Natural killer cell (primary cell): ENCODE measurements at regions not wholly inside any gene's neighbourhood (a gene's known extent, or its start where the extent isn't known, plus 50 kb on each side); places are given as distances from the start of the nearest gene placed in this dataset.

Source experiments
- ATAC-seq, 3 donors: fragments of 150-1000 bp in 2 of 3; fragments of 200-7000 bp in 1 of 3; cut with Tn5 transposase; 1 replicate in 1 of 3; 2 replicates in 2 of 3; pipeline ENCODE4 v1.10.0; 2021; ENCODE audit warnings: mild to moderate bottlenecking in 2 of 3, moderate library complexity in 2 of 3
- DNase-seq, 2 donors: peaks; one replicate each; pipeline versions ENCODE4 v3.0.0 to v3.0.0-alpha.2; 2013 to 2021; ENCODE audit warnings: mixed read lengths in 1 of 2
- H3K27ac ChIP-seq: one replicate; pipeline ENCODE4 v1.5.1; 2013; ENCODE audit warnings: mild to moderate bottlenecking, low read length
- H3K27me3 ChIP-seq: one replicate; pipeline ENCODE4 v1.6.1; 2013; ENCODE audit warnings: low read length; ENCODE audit not compliant: control insufficient read depth, insufficient read depth
- H3K36me3 ChIP-seq: one replicate; pipeline ENCODE4 v1.6.1; 2013; ENCODE audit warnings: low read length; ENCODE audit not compliant: control insufficient read depth, insufficient read depth
- H3K4me1 ChIP-seq: one replicate; pipeline ENCODE4 v1.6.1; 2013; ENCODE audit warnings: low read length; ENCODE audit not compliant: control insufficient read depth, insufficient read depth
- H3K4me3 ChIP-seq: one replicate; pipeline ENCODE4 v1.5.1; 2013; ENCODE audit warnings: low read length
- H3K9me3 ChIP-seq: one replicate; pipeline ENCODE4 v1.6.1; 2013; ENCODE audit warnings: low read length; ENCODE audit not compliant: control insufficient read depth, insufficient read depth
- H3K27ac Mint-ChIP-seq, 2 donors: one replicate each; pipeline ENCODE4 v1.8.0; 2022; ENCODE audit warnings: mild to moderate bottlenecking in 2 of 2, mixed read lengths in 2 of 2, moderate library complexity in 1 of 2
- H3K27me3 Mint-ChIP-seq, 2 donors: one replicate each; pipeline ENCODE4 v1.8.0; 2022; ENCODE audit warnings: low read depth in 2 of 2, mixed read lengths in 2 of 2
- H3K36me3 Mint-ChIP-seq: one replicate; pipeline ENCODE4 v1.8.0; 2022; ENCODE audit warnings: mixed read lengths
- H3K4me1 Mint-ChIP-seq, 2 donors: one replicate each; pipeline ENCODE4 v1.8.0; 2022; ENCODE audit warnings: mixed read lengths in 2 of 2
- H3K4me3 Mint-ChIP-seq: one replicate; pipeline ENCODE4 v1.8.0; 2022; ENCODE audit warnings: mild to moderate bottlenecking, moderate library complexity, mixed read lengths
- H3K9me3 Mint-ChIP-seq, 2 donors: one replicate each; pipeline ENCODE4 v1.8.0; 2022; ENCODE audit warnings: mixed read lengths in 2 of 2
- CTCF ChIP-seq: fragments of 200-600 bp; IDR thresholded peaks from one replicate; pipeline ENCODE4 v1.8.0; 2022; ENCODE audit warnings: antibody characterized with exemption
- WGBS: methylation state at CpG from one replicate; pipeline ENCODE4 v1.1.7; 2013; ENCODE audit warnings: missing lambda C conversion rate; ENCODE audit not compliant: insufficient coverage; 5-methylcytosine and 5-hydroxymethylcytosine counted together
- intact Hi-C: fragments of 100-400 bp; cut with micrococcal nuclease; formaldehyde crosslinking; loops from one replicate; pipeline ENCODE4 v1.14.2; 2022

DNA sequence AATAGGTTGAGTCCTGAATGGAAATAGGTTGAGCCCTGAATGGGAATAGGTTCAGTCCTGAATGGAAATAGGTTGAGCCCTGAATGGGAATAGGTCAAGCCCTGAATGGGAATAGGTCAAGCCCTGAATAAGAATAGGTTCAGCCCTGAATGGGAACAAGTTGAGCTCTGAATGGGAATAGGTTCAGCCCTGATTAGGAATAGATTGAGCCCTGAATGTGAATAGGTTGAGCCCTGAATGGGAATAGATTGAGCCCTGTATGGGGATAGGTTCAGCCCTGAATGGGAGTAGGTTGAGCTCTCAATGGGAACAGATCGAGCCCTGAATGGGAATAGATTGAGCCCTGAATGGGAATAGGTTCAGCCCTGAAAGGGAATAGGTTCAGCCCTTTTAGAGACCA lies 590.8 kb upstream of the ADAMTS16 start:
- H3K36me3 ChIP-seq, result no peaks in the 10 kb centered on the region
- H3K27ac ChIP-seq, result no peak overlapping the region
- peaks cover 10 to 11% of the 10 kb centered on the region in 2 donors for H3K9me3 Mint-ChIP-seq
- H3K27me3 ChIP-seq, result no peaks in the 10 kb centered on the region
- no peak for TF ChIP-seq CTCF
- no peak overlapping the region for H3K4me3 Mint-ChIP-seq
- H3K4me1 ChIP-seq, result no peaks in the 10 kb centered on the region
- WGBS, result 68% methylated on average over 1 of the region's 1 CpG
- intact Hi-C loops, result no loop called here
- H3K27ac Mint-ChIP-seq, result no peak overlapping the region
- H3K4me3 ChIP-seq, result no peak overlapping the region
- no peaks in the 10 kb centered on the region for H3K4me1 Mint-ChIP-seq
- ATAC-seq (no peak), DNase-seq (no peak)
- H3K27me3 Mint-ChIP-seq, result no peaks in the 10 kb centered on the region
- no peaks in the 10 kb centered on the region for H3K9me3 ChIP-seq
- H3K36me3 Mint-ChIP-seq, result no peaks in the 10 kb centered on the region

DNA sequence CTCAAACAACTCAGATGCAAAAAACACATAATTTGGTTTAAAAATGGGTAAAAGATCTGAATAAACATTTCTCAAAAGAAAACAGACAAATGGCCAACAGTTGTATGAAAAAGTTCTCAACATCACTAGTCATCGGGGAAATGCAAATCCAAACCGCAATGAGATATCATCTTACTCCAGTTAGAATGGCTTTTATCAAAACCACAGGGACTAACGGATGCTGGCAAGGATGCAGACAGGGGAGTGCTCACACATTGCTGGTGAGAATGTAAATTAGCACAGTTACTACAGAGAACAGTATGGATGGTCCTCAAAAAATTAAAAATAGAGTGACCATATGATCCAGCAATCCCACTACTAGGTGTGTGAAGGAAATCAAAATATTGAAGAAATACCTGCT lies 589.1 kb upstream of the ADAMTS16 start:
- DNase-seq, result no peak

DNA sequence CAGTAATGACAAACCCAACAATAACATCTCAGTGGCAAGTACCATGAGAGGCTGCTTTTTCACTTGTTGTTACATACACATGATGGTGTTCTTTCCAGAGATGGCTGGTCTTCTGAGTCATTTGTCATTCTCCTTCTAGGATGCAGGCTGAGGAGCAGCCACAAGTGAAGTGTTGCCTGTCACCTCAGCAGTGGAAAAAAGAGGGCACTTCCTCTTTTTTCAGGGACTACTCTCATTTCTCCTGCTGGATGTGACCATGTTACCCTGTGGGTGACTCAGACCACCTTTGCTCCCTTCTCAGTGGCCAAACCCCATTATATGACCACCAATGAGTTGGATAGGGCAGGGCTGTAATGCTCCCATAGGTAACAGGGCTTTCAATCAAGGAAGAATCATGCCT lies 587.0 kb upstream of the ADAMTS16 start:
- Mint-ChIP-seq H3K9me3 (peaks cover 9 to 15% of the 10 kb centered on the region in 2 donors), H3K27me3 (no peaks in the 10 kb centered on the region), H3K27ac (no peak overlapping the region), H3K36me3 (no peaks in the 10 kb centered on the region), H3K4me1 (no peaks in the 10 kb centered on the region), H3K4me3 (no peak overlapping the region)
- no peak overlapping the region for H3K4me3 ChIP-seq
- H3K9me3 ChIP-seq, result no peaks in the 10 kb centered on the region
- TF ChIP-seq CTCF, result no peak
- no peak overlapping the region for H3K27ac ChIP-seq
- ATAC-seq (no peak), DNase-seq (no peak)
- H3K36me3 ChIP-seq, result no peaks in the 10 kb centered on the region
- H3K4me1 ChIP-seq, result no peaks in the 10 kb centered on the region
- no peaks in the 10 kb centered on the region for H3K27me3 ChIP-seq
- intact Hi-C loops, result no loop called here

More for the DNA sequence above, 589.1 kb upstream of the ADAMTS16 start:
- Histone ChIP-seq H3K4me3 (no peak overlapping the region), H3K4me1 (no peaks in the 10 kb centered on the region), H3K36me3 (no peaks in the 10 kb centered on the region), H3K27ac (no peak overlapping the region), H3K27me3 (no peaks in the 10 kb centered on the region), H3K9me3 (no peaks in the 10 kb centered on the region)
- no peak for ATAC-seq
- no peaks in the 10 kb centered on the region for H3K36me3 Mint-ChIP-seq
- no peak overlapping the region for H3K4me3 Mint-ChIP-seq
- 79% methylated on average over 3 of the region's 3 CpGs for WGBS
- H3K27ac Mint-ChIP-seq, result no peak overlapping the region
- no peaks in the 10 kb centered on the region for H3K27me3 Mint-ChIP-seq
- intact Hi-C loops, result no loop called here
- H3K9me3 Mint-ChIP-seq, result peaks cover 10 to 11% of the 10 kb centered on the region in 2 donors
- no peaks in the 10 kb centered on the region for H3K4me1 Mint-ChIP-seq
- no peak for TF ChIP-seq CTCF

- H3K27me3 Mint-ChIP-seq, result no peaks in the 10 kb centered on the region
- no peak overlapping the region for H3K4me3 Mint-ChIP-seq
- no peaks in the 10 kb centered on the region for H3K36me3 ChIP-seq
- no peaks in the 10 kb centered on the region for H3K9me3 ChIP-seq
- H3K4me3 ChIP-seq, result no peak overlapping the region
- no peaks in the 10 kb centered on the region for H3K4me1 Mint-ChIP-seq
- no peak for TF ChIP-seq CTCF
- no peak overlapping the region for H3K27ac ChIP-seq
- H3K27ac Mint-ChIP-seq, result no peak overlapping the region
- no peaks in the 10 kb centered on the region for H3K36me3 Mint-ChIP-seq
- no peaks in the 10 kb centered on the region for H3K4me1 ChIP-seq
- WGBS, result 62% methylated on average over 6 of the region's 6 CpGs
- H3K27me3 ChIP-seq, result no peaks in the 10 kb centered on the region
- intact Hi-C loops, result no loop called here
- ATAC-seq (no peak), DNase-seq (no peak)
- peaks cover 6 to 15% of the 10 kb centered on the region in 2 donors for H3K9me3 Mint-ChIP-seq
Measured at GRCh38 chr5:4553978-4554377, 586.2 kb upstream of the ADAMTS16 start.
